ENCODE measurements at regions not wholly inside any gene's neighbourhood (a gene's known extent, or its start where the extent isn't known, plus 50 kb on each side); places are given as distances from the start of the nearest gene placed in this dataset.
"Not testable (repeated sequence)": the region's sequence is repeated elsewhere in the genome, so short reads cannot be mapped to it uniquely, and the experiment has no call there.

GRCh38 chr20:52429029-52429428, 237.4 kb upstream of the ZFP64 start:
- ATAC-seq = no peak
- Histone ChIP-seq H3K4me3 (no peak overlapping the region), H3K9me3 (no peaks in the 10 kb centered on the region), H3K36me3 (no peaks in the 10 kb centered on the region), H3K27me3 (no peaks in the 10 kb centered on the region), H3K4me1 (no peaks in the 10 kb centered on the region), H3K27ac (no peak overlapping the region)
- TF ChIP-seq CTCF (IDR thresholded peaks at IDR 0.05) (no peak), EP300 (IDR thresholded peaks at IDR 0.05) (no peak), POLR2AphosphoS5 (IDR thresholded peaks at IDR 0.05) (no peak), POLR2A (IDR thresholded peaks at IDR 0.05) (no peak)
- WGBS, 2 donors (ENCODE audit: low coverage in 1 of 2) = 92 to 100% methylated on average over 1 of the region's 1 CpG

- Histone ChIP-seq H3K4me1 (no peaks in the 10 kb centered on the region), H3K36me3 (no peaks in the 10 kb centered on the region), H3K9me3 (no peaks in the 10 kb centered on the region), H3K27me3 (no peaks in the 10 kb centered on the region), H3K4me3 (no peak overlapping the region), H3K27ac (no peak overlapping the region)
- no peak for TF ChIP-seq EP300 (IDR thresholded peaks at IDR 0.05)
- no peak for TF ChIP-seq POLR2AphosphoS5 (IDR thresholded peaks at IDR 0.05)
- no peak for TF ChIP-seq POLR2A (IDR thresholded peaks at IDR 0.05)
- no peak for TF ChIP-seq CTCF (IDR thresholded peaks at IDR 0.05)
- no peak for ATAC-seq
- 92 to 100% methylated on average over 2 of the region's 2 CpGs for WGBS, 2 donors (ENCODE audit: low coverage in 1 of 2)
Measured at GRCh38 chr20:52427960-52428359, 236.4 kb upstream of the ZFP64 start.

GRCh38 chr20:52426856-52427255, 235.3 kb upstream of the ZFP64 start:
- Histone ChIP-seq H3K27ac (no peak overlapping the region), H3K27me3 (no peaks in the 10 kb centered on the region), H3K4me3 (no peak overlapping the region), H3K36me3 (no peaks in the 10 kb centered on the region), H3K4me1 (no peaks in the 10 kb centered on the region), H3K9me3 (no peaks in the 10 kb centered on the region)
- no peak for ATAC-seq
- 61 to 81% methylated on average over 2 of the region's 2 CpGs for WGBS, 2 donors (ENCODE audit: low coverage in 1 of 2)
- TF ChIP-seq EP300 (IDR thresholded peaks at IDR 0.05) (no peak), POLR2AphosphoS5 (IDR thresholded peaks at IDR 0.05) (no peak)

GRCh38 chr20:52425701-52426100, 234.1 kb upstream of the ZFP64 start:
- no peak overlapping the region for H3K27ac ChIP-seq
- H3K27me3 ChIP-seq = no peaks in the 10 kb centered on the region
- H3K9me3 ChIP-seq = no peaks in the 10 kb centered on the region
- H3K4me1 ChIP-seq = no peaks in the 10 kb centered on the region
- no peaks in the 10 kb centered on the region for H3K36me3 ChIP-seq
- H3K4me3 ChIP-seq = no peak overlapping the region
- TF ChIP-seq CTCF (IDR thresholded peaks at IDR 0.05) (no peak), POLR2AphosphoS5 (IDR thresholded peaks at IDR 0.05) (no peak), POLR2A (IDR thresholded peaks at IDR 0.05) (no peak)
- WGBS, 2 donors (ENCODE audit: low coverage in 1 of 2) = 45 to 75% methylated on average over 4 to 5 of the region's 5 CpGs
- ATAC-seq = no peak

GRCh38 chr20:52425253-52425652, 233.7 kb upstream of the ZFP64 start:
- peaks cover 0 to 2% (median 0%) of the 10 kb centered on the region in 3 donors for H3K9me3 ChIP-seq
- H3K36me3 ChIP-seq = no peaks in the 10 kb centered on the region
- H3K27ac ChIP-seq = no peak overlapping the region
- peak; percentile 43 for ATAC-seq
- no peak overlapping the region for H3K4me3 ChIP-seq
- TF ChIP-seq POLR2AphosphoS5 (IDR thresholded peaks at IDR 0.05) (no peak), CTCF (IDR thresholded peaks at IDR 0.05) (no peak), POLR2A (IDR thresholded peaks at IDR 0.05) (no peak), EP300 (IDR thresholded peaks at IDR 0.05) (no peak)
- 27 to 51% methylated on average over 6 to 9 of the region's 9 CpGs for WGBS, 2 donors (ENCODE audit: low coverage in 1 of 2)
- no peaks in the 10 kb centered on the region for H3K27me3 ChIP-seq
- no peaks in the 10 kb centered on the region for H3K4me1 ChIP-seq

- not testable (repeated sequence) for H3K36me3 ChIP-seq, ATAC-seq, H3K9me3 ChIP-seq, H3K27ac ChIP-seq, H3K4me3 ChIP-seq, H3K27me3 ChIP-seq, H3K4me1 ChIP-seq
- 74 to 77% methylated on average over 3 to 6 of the region's 6 CpGs for WGBS, 2 donors (ENCODE audit: low coverage in 1 of 2)
Measured at GRCh38 chr20:52424357-52424942, 232.9 kb upstream of the ZFP64 start.

- not testable (repeated sequence) for ATAC-seq, H3K27ac ChIP-seq, H3K36me3 ChIP-seq, H3K27me3 ChIP-seq, H3K4me3 ChIP-seq, H3K4me1 ChIP-seq
- 57 to 72% methylated on average over 2 to 4 of the region's 4 CpGs for WGBS, 2 donors (ENCODE audit: low coverage in 1 of 2)
- H3K9me3 ChIP-seq = peaks cover 0 to 15% (median 0%) of the 10 kb centered on the region in 3 donors
Measured at GRCh38 chr20:52423536-52424140, 232.1 kb upstream of the ZFP64 start.

Measured in gastroesophageal sphincter (tissue), 4 donors.